Osteoblast (primary cell): ENCODE measurements at regions not wholly inside any gene's neighbourhood (a gene's known extent, or its start where the extent isn't known, plus 50 kb on each side); places are given as distances from the start of the nearest gene placed in this dataset.

Experiments used
- DNase-seq: peaks from one replicate; pipeline ENCODE4 v3.0.0; 2011; ENCODE audit warnings: low spot score, mixed read lengths; ENCODE audit not compliant: insufficient read length; ENCODE audit errors: missing footprints
- H2AFZ ChIP-seq: 2 replicates; pipeline ENCODE4 v1.6.0; 2011; ENCODE audit warnings: mild to moderate bottlenecking, low read length
- H3K27ac ChIP-seq: 2 replicates; pipeline ENCODE4 v1.5.1; 2011; ENCODE audit warnings: mild to moderate bottlenecking, low read depth, low read length, moderate library complexity
- H3K27me3 ChIP-seq: 2 replicates; pipeline ENCODE4 v1.6.0; 2012; ENCODE audit warnings: mild to moderate bottlenecking, control low read depth, inconsistent platforms, low read length, moderate library complexity; ENCODE audit not compliant: insufficient read depth
- H3K36me3 ChIP-seq: 2 replicates; pipeline ENCODE4 v1.5.1; 2011; ENCODE audit warnings: mild to moderate bottlenecking, low read length, control low read depth, moderate library complexity; ENCODE audit not compliant: insufficient read depth
- H3K4me1 ChIP-seq: 2 replicates; pipeline ENCODE4 v1.5.1; 2011; ENCODE audit warnings: mild to moderate bottlenecking, low read length, control low read depth, moderate library complexity; ENCODE audit not compliant: insufficient read depth
- H3K4me2 ChIP-seq: 2 replicates; pipeline ENCODE4 v1.6.0; 2011; ENCODE audit warnings: mild to moderate bottlenecking, low read length; ENCODE audit not compliant: insufficient read depth
- H3K4me3 ChIP-seq: fragments of 200-600 bp; sonication (generic); 3 replicates; pipeline ENCODE4 v1.5.1; 2012; ENCODE audit warnings: mild to moderate bottlenecking, low read length, inconsistent platforms; ENCODE audit not compliant: insufficient read depth
- H3K79me2 ChIP-seq: 2 replicates; pipeline ENCODE4 v1.6.0; 2012; ENCODE audit warnings: mild to moderate bottlenecking, low read length, control low read depth, inconsistent platforms; ENCODE audit not compliant: insufficient read depth
- H3K9me3 ChIP-seq: 2 replicates; pipeline ENCODE4 v1.5.1; 2011; ENCODE audit warnings: low read depth, low read length, control low read depth
- H4K20me1 ChIP-seq: 2 replicates; pipeline ENCODE4 v1.6.0; 2012; ENCODE audit warnings: mild to moderate bottlenecking, low read length, control low read depth; ENCODE audit not compliant: insufficient read depth
- CTCF ChIP-seq: IDR thresholded peaks from 2 replicates; pipeline ENCODE4 v1.5.1; 2011; ENCODE audit warnings: mild to moderate bottlenecking, low read depth, low read length, moderate library complexity; ENCODE audit errors: extremely low read depth

- no peaks in the 10 kb centered on the region for H3K4me1 ChIP-seq
- no peaks in the 10 kb centered on the region for H3K79me2 ChIP-seq
- H2AFZ ChIP-seq, result no peak overlapping the region
- no peaks in the 10 kb centered on the region for H4K20me1 ChIP-seq
- H3K4me2 ChIP-seq, result no peak overlapping the region
- no peak for DNase-seq
- H3K4me3 ChIP-seq, result no peak overlapping the region
- H3K27me3 ChIP-seq, result no peaks in the 10 kb centered on the region
- no peak overlapping the region for H3K27ac ChIP-seq
- H3K36me3 ChIP-seq, result no peaks in the 10 kb centered on the region
- no peak for TF ChIP-seq CTCF
- no peaks in the 10 kb centered on the region for H3K9me3 ChIP-seq
These were observed 94.9 kb upstream of the GATA6 start for GRCh38 chr18:22074282-22075070.

- no peaks in the 10 kb centered on the region for H3K36me3 ChIP-seq
- H3K9me3 ChIP-seq, result no peaks in the 10 kb centered on the region
- H3K4me2 ChIP-seq, result no peak overlapping the region
- H4K20me1 ChIP-seq, result no peaks in the 10 kb centered on the region
- no peak for TF ChIP-seq CTCF
- H2AFZ ChIP-seq, result no peak overlapping the region
- no peaks in the 10 kb centered on the region for H3K4me1 ChIP-seq
- no peaks in the 10 kb centered on the region for H3K79me2 ChIP-seq
- no peak overlapping the region for H3K27ac ChIP-seq
- H3K27me3 ChIP-seq, result peaks cover 3% of the 10 kb centered on the region
- no peak for DNase-seq
- H3K4me3 ChIP-seq, result no peak overlapping the region
These were observed 89.4 kb upstream of the GATA6 start for GRCh38 chr18:22080035-22080434.

GRCh38 chr18:22082408-22082807 lies 87.0 kb upstream of the GATA6 start:
- Histone ChIP-seq H3K27me3 (peaks cover 5% of the 10 kb centered on the region), H2AFZ (no peak overlapping the region), H3K4me2 (no peak overlapping the region)

More at GRCh38 chr18:22082408-22082807, 87.0 kb upstream of the GATA6 start:
- Histone ChIP-seq H4K20me1 (no peaks in the 10 kb centered on the region), H3K36me3 (no peaks in the 10 kb centered on the region), H3K9me3 (no peaks in the 10 kb centered on the region), H3K4me1 (no peaks in the 10 kb centered on the region), H3K4me3 (no peak overlapping the region), H3K79me2 (no peaks in the 10 kb centered on the region), H3K27ac (no peak overlapping the region)
- DNase-seq, result no peak
- no peak for TF ChIP-seq CTCF
